ENCODE measurements at regions not wholly inside any gene's neighbourhood (a gene's known extent, or its start where the extent isn't known, plus 50 kb on each side); places are given as distances from the start of the nearest gene placed in this dataset.

- no peak for DNase-seq (ENCODE audit: extremely low spot score)
- Histone ChIP-seq H3K4me3 (ENCODE audit: low read depth, low read length) (no peak overlapping the region), H3K4me1 (ENCODE audit: insufficient read depth) (no peaks in the 10 kb centered on the region), H3K36me3 (ENCODE audit: insufficient read depth) (no peaks in the 10 kb centered on the region), H3K27ac (ENCODE audit: low read depth) (no peak overlapping the region)
- 67% methylated on average over 6 of the region's 6 CpGs for WGBS
Observed at GRCh38 chr1:112807117-112807516, 92.0 kb upstream of the PPM1J start.

GRCh38 chr1:112806090-112806642 lies 91.0 kb upstream of the PPM1J start:
- H3K27ac ChIP-seq (ENCODE audit: low read depth), result no peak overlapping the region

GRCh38 chr1:112805155-112805853 lies 90.2 kb upstream of the PPM1J start:
- WGBS, result 82% methylated on average over 3 of the region's 3 CpGs
- no peak overlapping the region for H3K4me3 ChIP-seq (ENCODE audit: low read depth, low read length)

More at GRCh38 chr1:112806090-112806642, 91.0 kb upstream of the PPM1J start:
- Histone ChIP-seq H3K36me3 (ENCODE audit: insufficient read depth) (no peaks in the 10 kb centered on the region), H3K4me3 (ENCODE audit: low read depth, low read length) (no peak overlapping the region), H3K4me1 (ENCODE audit: insufficient read depth) (no peaks in the 10 kb centered on the region)
- DNase-seq (ENCODE audit: extremely low spot score), result no peak
- WGBS, result 81% methylated on average over 3 of the region's 3 CpGs

GRCh38 chr1:112803906-112804762 lies 89.0 kb upstream of the PPM1J start:
- Histone ChIP-seq H3K4me3 (ENCODE audit: low read depth, low read length) (no peak overlapping the region), H3K27ac (ENCODE audit: low read depth) (no peak overlapping the region), H3K4me1 (ENCODE audit: insufficient read depth) (no peaks in the 10 kb centered on the region), H3K36me3 (ENCODE audit: insufficient read depth) (no peaks in the 10 kb centered on the region)
- 56% methylated on average over 10 of the region's 10 CpGs for WGBS
- no peak for DNase-seq (ENCODE audit: extremely low spot score)

More at GRCh38 chr1:112805155-112805853, 90.2 kb upstream of the PPM1J start:
- no peaks in the 10 kb centered on the region for H3K4me1 ChIP-seq (ENCODE audit: insufficient read depth)
- H3K36me3 ChIP-seq (ENCODE audit: insufficient read depth), result no peaks in the 10 kb centered on the region
- no peak for DNase-seq (ENCODE audit: extremely low spot score)
- no peak overlapping the region for H3K27ac ChIP-seq (ENCODE audit: low read depth)

GRCh38 chr1:112800289-112800688 lies 85.2 kb upstream of the PPM1J start:
- 41% methylated on average over 2 of the region's 2 CpGs for WGBS

GRCh38 chr1:112798292-112798691 lies 83.2 kb upstream of the PPM1J start:
- Histone ChIP-seq H3K27ac (ENCODE audit: low read depth) (no peak overlapping the region), H3K4me1 (ENCODE audit: insufficient read depth) (no peaks in the 10 kb centered on the region), H3K4me3 (ENCODE audit: low read depth, low read length) (no peak overlapping the region), H3K36me3 (ENCODE audit: insufficient read depth) (no peaks in the 10 kb centered on the region)
- no peak for DNase-seq (ENCODE audit: extremely low spot score)
- WGBS, result 70% methylated on average over 3 of the region's 3 CpGs

More at GRCh38 chr1:112800289-112800688, 85.2 kb upstream of the PPM1J start:
- Histone ChIP-seq H3K27ac (ENCODE audit: low read depth) (no peak overlapping the region), H3K4me3 (ENCODE audit: low read depth, low read length) (no peak overlapping the region), H3K36me3 (ENCODE audit: insufficient read depth) (no peaks in the 10 kb centered on the region), H3K4me1 (ENCODE audit: insufficient read depth) (no peaks in the 10 kb centered on the region)
- DNase-seq (ENCODE audit: extremely low spot score), result no peak

- 82% methylated on average over 2 of the region's 2 CpGs for whole genome bisulfite sequencing
Observed at GRCh38 chr1:112797224-112797623, 82.1 kb upstream of the PPM1J start.

GRCh38 chr1:112794654-112795239 lies 79.6 kb upstream of the PPM1J start:
- 77% methylated on average over 4 of the region's 4 CpGs for WGBS

More at GRCh38 chr1:112797224-112797623, 82.1 kb upstream of the PPM1J start:
- Histone ChIP-seq H3K27ac (ENCODE audit: low read depth) (no peak overlapping the region), H3K4me3 (ENCODE audit: low read depth, low read length) (no peak overlapping the region), H3K36me3 (ENCODE audit: insufficient read depth) (no peaks in the 10 kb centered on the region), H3K4me1 (ENCODE audit: insufficient read depth) (no peaks in the 10 kb centered on the region)
- no peak for DNase-seq (ENCODE audit: extremely low spot score)

GRCh38 chr1:112793631-112794565 lies 78.8 kb upstream of the PPM1J start:
- WGBS, result 70% methylated on average over 10 of the region's 10 CpGs
- Histone ChIP-seq H3K36me3 (ENCODE audit: insufficient read depth) (no peaks in the 10 kb centered on the region), H3K4me1 (ENCODE audit: insufficient read depth) (no peaks in the 10 kb centered on the region), H3K27ac (ENCODE audit: low read depth) (no peak overlapping the region), H3K4me3 (ENCODE audit: low read depth, low read length) (no peak overlapping the region)
- DNase-seq (ENCODE audit: extremely low spot score), result no peak

More at GRCh38 chr1:112794654-112795239, 79.6 kb upstream of the PPM1J start:
- H3K4me3 ChIP-seq (ENCODE audit: low read depth, low read length), result no peak overlapping the region
- H3K36me3 ChIP-seq (ENCODE audit: insufficient read depth), result no peaks in the 10 kb centered on the region
- no peaks in the 10 kb centered on the region for H3K4me1 ChIP-seq (ENCODE audit: insufficient read depth)
- no peak for DNase-seq (ENCODE audit: extremely low spot score)
- H3K27ac ChIP-seq (ENCODE audit: low read depth), result no peak overlapping the region

- H3K4me3 ChIP-seq (ENCODE audit: low read depth, low read length), result no peak overlapping the region
- H3K4me1 ChIP-seq (ENCODE audit: insufficient read depth), result no peaks in the 10 kb centered on the region
- no peaks in the 10 kb centered on the region for H3K36me3 ChIP-seq (ENCODE audit: insufficient read depth)
- DNase-seq (ENCODE audit: extremely low spot score), result no peak
- WGBS, result 78% methylated on average over 3 of the region's 3 CpGs
- no peak overlapping the region for H3K27ac ChIP-seq (ENCODE audit: low read depth)
Observed at GRCh38 chr1:112791723-112792104, 76.6 kb upstream of the PPM1J start.

GRCh38 chr1:112790920-112791722 lies 76.0 kb upstream of the PPM1J start:
- no peaks in the 10 kb centered on the region for H3K36me3 ChIP-seq (ENCODE audit: insufficient read depth)
- no peak for DNase-seq (ENCODE audit: extremely low spot score)
- no peaks in the 10 kb centered on the region for H3K4me1 ChIP-seq (ENCODE audit: insufficient read depth)
- H3K4me3 ChIP-seq (ENCODE audit: low read depth, low read length), result no peak overlapping the region
- H3K27ac ChIP-seq (ENCODE audit: low read depth), result no peak overlapping the region
- 73% methylated on average over 10 of the region's 10 CpGs for WGBS

GRCh38 chr1:112788561-112788960 lies 73.4 kb upstream of the PPM1J start:
- H3K27ac ChIP-seq (ENCODE audit: low read depth), result no peak overlapping the region
- no peaks in the 10 kb centered on the region for H3K36me3 ChIP-seq (ENCODE audit: insufficient read depth)
- H3K4me1 ChIP-seq (ENCODE audit: insufficient read depth), result no peaks in the 10 kb centered on the region
- no peak overlapping the region for H3K4me3 ChIP-seq (ENCODE audit: low read depth, low read length)
- DNase-seq (ENCODE audit: extremely low spot score), result no peak
